ENCODE measurements at regions not wholly inside any gene's neighbourhood (a gene's known extent, or its start where the extent isn't known, plus 50 kb on each side); places are given as distances from the start of the nearest gene placed in this dataset.
"Not testable (repeated sequence)": the region's sequence is repeated elsewhere in the genome, so short reads cannot be mapped to it uniquely, and the experiment has no call there.

- TF ChIP-seq CTCF (IDR thresholded peaks at IDR 0.05; ENCODE audit: low read depth, low read length, poor library complexity, severe bottlenecking); EZH2phosphoT487 (IDR thresholded peaks at IDR 0.05; ENCODE audit: borderline replicate concordance, low read length): not testable (repeated sequence)
Observed at GRCh38 chr11:67753820-67754219, 79.4 kb upstream of the ALDH3B2 start.
